HCEC 1CT (cell line): ENCODE measurements at regions not wholly inside any gene's neighbourhood (a gene's known extent, or its start where the extent isn't known, plus 50 kb on each side); places are given as distances from the start of the nearest gene placed in this dataset.

ENCODE experiments used
- DNase-seq: peaks from one replicate; pipeline ENCODE4 v3.0.0-alpha.2; 2017

DNA sequence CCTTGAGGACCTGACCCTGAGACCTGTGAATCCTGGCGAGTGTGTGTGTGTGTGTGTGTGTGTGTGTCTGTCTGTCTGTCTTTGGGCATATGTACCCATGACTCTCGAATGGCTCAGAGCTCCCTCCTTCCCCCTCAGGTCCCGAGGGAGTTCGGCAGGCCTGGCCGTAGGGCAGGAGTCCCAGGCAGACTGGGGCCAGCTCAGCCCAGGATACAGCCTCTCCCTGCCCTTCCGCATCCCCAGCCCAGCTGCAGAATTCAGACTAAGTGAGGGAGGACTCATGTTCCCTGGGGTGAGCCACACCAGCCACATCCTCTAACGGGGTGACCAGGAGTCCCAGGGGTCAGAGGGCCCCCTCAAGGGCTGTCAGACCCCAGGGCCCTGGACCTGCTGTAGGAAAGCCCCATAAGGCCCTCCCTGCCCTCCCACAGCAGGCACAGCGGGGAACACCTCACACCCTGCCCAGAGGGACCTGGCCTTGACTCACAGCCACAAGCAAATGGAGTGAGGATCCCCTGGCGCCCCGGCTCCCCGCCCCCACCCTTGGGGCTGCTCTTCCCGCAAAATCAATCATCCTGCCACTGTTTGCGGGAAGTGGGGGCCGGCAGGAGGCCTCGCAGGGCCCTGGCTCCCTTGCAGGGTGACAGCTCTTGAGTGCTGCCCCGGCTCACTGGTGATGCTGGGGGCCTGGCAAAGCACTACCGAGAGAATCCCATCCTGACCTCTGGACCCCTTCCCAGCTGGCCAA is 101.7 kb upstream of the CASZ1 start:
- DNase-seq = no peak

DNA sequence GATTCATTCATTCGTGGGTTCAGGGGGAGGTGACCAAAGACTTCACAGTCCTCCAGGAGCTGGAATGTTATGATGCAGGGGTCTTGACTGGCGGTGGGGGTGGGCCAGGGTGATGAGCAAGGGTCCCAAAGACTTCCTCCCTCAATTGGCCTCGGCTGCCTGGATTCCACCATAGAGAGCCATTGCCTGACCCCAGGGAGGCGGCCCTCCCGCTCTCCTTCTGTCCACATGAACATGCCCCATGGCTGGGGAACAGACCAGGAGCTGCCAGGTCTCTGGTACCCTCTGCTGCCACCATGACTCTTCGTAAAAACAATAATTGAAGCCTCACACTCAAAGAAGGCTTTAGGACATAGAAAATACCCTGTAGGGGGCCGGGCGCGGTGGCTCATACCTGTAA is 102.5 kb upstream of the CASZ1 start:
- no peak for DNase-seq

DNA sequence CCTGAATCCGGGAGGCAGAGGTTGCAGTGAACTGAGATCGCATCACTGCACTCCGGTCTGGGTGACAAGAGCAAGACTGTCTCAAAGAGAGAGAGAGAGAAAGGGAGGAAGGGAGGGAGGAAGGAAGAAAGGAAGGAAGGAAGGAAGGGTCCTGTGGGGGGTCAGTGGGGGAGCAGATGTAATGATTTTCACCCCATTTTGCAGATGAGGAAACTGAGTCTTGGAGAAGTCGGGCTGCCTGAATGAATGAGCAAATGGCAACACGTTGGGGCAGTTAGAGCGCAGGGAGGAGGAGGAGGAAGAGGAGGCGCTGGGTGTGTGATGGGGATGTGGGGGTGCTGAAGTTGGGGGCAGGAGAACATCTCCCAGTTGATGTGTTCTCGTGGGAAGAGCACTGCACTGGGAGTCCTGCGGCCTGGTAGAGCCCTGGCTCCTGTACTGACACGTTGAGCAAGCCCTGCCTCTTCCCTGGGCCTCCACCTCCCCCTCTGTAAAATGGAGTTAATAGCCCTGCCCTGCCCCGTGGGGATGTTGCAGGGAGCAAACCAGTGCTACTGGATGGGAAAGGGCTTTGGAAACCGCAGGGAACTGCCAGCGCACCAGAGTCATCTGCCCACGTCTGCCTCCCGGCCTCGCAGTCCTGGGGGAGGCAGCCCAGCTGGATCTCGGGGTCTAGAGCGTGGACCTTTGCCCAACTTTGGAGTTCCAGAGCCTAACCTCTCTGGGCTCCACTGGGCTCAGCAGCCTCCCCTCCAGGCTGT is 103.2 kb upstream of the CASZ1 start:
- no peak for DNase-seq

DNA sequence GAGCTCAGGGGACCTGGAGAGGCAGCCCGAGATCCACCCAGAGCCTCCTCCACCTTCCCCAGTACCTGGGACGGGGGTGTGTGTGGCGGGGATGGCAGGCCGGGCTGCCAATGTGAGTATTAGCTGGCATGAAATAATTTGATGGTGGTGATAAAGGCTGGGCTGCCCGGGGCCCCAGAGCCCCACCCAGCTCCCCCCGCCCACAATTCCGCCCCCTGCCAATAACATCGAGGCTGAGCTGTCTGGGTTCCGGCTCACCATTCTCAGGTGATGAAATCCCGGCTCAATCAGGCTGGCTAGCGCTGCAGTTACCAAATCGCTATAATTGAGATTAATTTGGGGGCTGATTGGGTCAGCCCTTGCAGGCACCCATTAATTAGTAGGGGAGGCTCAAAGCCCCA is 103.8 kb upstream of the CASZ1 start:
- DNase-seq = no peak

DNA sequence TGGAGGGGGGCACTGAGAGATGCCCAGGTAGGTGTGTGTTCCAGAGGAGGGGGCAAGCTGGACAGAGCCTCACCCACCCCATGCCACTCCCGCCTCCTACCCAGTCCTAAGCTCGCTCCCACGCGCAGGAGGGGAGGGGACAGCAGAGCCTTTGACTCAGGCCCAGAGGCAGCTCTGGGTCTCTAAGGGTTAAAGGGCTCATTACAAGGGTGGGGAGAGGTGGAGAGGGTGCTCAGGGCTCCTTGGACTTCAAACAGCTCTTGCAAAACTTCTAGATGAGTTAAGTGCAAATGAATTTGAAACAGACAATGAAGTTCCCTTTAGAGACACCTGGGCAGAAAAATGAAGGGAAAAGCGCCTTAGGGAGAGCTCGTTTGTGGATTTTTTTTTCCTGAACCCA is 104.2 kb upstream of the CASZ1 start:
- DNase-seq = no peak

DNA sequence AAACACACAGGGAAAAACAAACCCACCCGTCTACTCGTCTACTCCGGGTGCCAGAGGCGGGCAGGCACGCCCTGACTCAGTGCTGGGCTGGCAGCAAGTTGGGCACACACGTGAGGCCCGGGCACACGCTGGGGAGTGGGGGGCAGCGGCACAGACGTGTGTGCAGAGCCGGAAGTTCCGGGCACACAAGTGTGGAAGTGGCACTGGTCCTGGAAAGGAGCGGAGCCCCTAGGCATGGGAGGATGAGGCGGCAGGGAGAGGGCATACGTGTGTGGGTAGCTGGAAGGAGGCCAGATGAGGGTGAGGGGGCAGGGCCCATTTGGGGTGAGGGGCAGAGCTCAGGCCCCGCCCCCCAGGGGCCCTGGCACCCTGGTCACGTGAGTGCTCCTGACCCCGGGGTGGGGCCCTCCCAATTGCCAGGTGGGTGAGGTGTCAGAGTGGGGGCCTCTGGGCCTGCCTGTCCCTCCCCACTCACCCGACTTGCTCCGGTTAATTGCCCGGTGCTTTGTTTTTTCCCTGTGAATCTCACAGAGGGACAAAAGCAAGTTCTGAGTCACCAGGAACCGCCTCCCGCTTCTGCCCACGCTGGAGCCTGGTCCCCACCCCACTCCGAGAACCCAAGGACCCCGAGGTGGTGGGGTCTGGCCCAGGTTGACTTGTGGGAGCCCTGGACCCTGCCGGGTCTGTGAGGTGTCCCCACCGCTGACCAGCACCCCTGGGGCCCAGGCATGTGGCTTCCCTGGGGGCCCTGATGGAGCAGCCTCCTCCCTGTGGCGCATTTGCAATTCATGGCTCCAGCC is 104.8 kb upstream of the CASZ1 start:
- DNase-seq = no peak

DNA sequence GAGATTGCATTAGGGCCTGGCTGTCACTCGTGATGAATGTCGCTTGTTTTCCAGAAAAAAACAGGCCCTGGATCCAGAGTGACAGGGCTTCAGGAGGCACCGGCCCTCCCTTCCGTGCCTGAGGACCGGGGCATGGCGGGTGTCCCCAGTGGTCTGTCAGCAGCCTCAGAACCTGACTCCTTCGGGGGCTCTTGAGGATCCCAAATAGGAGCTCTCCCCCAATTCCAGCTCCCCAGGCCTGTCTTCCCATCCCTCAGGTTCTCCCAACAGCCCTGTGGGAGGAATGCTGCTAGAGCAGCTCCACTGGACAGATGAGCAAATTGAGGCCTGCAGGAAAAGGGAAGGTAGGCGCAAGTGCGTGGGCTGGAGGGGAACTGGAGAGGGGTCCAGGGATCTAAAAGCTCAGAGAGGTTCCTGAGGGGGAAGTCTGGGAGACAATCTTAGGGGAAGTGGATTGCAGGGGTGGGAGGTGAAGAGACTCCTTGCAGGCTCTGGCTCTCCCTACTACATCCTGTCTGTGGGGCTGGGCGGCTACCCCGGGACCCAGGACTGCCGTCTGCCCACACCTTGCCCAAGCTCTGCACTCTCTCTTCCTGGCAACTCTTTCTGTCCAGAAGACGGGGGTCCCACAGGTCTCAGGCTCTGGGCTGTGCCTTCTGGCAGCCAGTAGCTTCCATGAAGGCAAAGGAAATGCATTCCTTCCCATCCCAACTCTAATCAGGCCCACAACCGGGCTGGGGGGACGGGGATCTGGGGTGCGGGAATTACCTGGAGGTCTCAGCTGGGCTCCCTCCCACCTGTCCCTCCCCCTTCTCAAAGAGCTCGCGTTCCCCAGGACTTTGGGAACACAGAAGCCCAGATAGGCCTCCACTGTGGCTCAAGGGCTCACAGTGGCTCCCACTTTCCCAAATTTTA is 105.7 kb upstream of the CASZ1 start:
- DNase-seq = no peak

DNA sequence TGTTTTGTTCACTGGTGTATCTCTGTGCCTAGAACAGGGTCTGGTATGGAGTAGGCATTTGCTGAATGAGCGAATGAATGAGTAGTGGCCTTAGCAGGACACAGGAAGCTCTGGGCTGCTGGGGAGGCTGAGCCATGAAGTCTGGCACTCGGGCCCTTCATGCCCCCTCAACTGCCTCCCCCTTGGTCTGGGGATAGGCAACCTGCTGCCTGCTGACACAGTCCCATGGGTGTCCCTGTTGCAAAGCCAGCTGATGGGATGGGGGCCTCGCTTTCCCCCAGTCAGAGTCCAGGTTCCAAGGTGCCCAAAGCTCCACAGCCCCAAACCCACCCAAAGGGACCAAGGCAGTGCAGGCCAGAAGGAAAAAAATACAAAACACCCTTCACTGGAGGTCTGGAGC is 107.0 kb upstream of the CASZ1 start:
- DNase-seq = no peak

DNA sequence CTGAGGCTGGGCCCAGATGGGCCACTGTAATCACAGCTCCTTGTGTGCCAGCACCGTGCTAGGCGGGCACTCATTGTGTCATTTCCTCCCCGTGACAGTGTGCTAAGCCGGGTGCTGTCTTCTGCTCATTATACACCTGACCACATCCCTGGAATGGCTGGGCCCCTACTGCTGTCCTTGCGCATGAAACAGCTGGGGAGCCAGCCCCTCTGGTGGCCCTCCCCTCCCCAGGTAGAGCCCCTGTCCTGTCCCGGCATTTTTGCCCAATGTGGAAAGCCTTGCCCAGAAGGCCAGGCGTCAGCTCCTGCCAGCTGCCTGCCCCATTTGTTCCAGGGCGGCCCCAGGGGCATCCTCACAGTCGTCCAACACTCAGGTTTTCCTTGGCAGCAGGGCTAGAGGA is 107.4 kb upstream of the CASZ1 start:
- no peak for DNase-seq

DNA sequence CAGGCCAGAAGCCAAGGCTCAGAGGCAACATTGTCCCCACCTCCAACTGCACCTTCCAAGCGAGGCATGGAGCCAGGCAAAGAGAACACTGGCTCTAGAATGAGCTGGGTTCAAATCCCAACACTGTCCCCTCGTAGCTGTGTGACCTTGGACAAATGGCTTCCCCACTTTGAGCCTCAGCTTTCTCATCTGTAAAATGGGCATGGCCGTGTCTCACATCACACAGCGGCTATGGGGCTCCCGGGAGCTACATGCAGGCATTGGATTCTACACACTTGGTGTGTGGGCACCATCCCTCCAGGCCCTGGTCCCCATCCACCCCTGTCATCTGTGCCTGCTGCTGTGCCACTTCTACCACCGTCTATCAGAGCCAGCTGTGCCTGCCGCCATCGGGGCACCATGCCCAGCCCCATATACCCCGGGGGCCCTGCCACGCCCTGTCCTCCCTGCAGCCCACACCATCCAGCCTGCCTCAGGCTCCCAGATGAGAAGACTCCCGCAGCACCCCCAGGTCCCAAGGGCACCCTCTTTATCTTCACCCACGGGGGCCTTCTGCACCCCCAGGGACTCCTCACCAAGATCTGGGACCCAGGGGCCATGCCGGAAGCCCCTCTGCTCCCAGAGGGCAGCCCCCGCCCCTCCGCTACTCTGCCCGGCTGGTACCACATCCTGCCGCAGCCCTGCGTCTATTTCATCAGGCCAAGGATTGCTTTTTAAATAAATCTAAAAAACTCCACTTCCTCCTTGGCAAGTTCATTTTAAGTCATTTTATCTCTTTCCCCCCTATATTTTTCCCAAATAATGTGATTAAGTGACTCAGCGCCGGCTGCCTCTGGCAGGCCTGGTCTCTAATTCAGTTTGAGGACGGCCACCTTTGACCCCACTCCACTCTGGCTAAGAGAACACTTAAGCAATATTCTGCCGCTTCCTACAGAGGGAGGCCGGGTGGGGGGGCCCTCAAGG is 107.8 kb upstream of the TARDBP start:
- DNase-seq = no peak

DNA sequence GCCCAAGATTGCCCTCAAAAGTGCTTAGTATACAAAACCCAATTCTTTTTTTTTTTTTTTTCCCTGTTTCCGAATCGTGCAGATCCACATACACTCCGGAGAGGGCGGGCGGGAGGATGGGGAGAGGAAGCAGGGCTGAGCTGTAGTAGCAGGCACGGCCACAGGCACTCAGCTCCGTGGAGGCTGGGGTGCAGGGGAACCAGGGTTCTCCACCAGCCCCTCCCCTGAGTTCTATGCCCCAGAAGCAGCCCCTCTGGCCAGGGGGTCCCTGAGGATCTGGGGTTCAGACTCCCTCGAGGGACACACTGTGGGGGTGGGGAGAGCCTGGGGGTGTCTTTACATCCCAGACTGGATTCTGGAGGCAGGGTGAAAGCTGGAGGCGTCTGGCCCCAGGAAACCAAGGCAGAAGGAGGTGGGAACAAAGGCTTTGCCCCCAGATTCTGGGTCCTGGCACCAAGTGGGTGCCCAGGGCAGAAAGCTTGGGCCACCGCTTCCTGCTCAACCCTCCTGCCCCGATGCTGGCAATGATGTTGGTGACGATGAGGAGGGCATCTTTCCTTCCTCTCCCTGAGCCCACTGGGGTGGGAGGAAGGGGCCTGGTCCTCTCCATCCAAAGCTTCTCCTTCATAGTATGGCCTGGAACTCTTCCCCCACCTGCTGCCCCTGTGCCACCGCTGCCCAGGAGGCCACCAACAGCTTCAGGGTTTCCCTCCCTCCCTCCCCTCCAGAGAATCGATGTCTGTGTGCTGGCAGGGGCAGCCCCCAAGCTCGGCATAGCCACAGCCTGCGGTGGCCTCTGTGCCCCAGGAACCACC is 106.4 kb upstream of the TARDBP start:
- no peak for DNase-seq

DNA sequence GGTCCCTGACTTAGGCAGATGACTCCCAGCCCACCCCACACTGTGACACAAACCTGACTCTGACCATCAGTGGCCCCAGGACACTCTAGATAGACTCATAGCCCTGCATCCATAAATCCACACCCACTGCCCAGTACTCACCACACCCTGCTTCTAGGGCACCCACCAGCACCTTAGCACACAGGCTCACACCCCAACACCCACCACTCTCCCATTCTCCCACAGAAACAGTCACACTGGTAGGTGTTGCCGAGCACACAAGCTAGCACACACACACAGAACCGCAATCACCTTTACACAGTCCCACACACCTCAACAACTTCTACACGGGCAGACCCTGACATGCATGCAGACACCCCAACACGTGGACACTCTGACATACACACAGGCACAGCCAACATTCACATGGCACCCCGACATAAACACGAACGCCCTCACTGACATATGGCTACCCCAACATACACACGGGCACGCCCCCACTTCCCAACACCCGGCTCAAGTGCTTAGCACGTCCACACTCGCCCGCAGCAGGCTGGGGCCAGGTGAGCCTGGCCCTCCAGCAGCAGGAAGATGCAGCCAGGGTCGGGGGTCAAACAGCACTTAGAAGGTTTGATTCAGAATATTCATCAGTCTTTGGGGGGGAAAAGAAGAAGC is 105.5 kb upstream of the TARDBP start:
- DNase-seq = no peak

DNA sequence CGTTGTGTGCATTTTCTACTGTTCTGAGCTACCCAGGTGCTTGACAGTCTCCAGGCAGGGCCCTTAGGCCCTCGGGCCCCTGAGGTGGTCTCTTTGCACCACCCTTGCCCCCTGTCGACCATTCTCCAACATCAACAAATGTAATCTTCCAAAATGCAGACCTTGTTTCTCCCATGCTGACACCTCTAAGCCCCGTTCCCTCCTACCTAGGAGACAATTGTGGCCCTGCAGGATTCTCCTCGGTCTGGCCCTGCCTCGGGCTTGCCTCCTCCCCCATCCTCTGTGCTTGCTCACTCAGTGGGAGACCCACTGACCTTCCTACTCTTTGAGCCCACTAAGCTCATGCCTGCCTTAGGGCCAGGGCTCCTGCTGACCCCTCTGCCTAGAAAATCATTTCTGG is 104.2 kb upstream of the TARDBP start:
- DNase-seq = no peak

DNA sequence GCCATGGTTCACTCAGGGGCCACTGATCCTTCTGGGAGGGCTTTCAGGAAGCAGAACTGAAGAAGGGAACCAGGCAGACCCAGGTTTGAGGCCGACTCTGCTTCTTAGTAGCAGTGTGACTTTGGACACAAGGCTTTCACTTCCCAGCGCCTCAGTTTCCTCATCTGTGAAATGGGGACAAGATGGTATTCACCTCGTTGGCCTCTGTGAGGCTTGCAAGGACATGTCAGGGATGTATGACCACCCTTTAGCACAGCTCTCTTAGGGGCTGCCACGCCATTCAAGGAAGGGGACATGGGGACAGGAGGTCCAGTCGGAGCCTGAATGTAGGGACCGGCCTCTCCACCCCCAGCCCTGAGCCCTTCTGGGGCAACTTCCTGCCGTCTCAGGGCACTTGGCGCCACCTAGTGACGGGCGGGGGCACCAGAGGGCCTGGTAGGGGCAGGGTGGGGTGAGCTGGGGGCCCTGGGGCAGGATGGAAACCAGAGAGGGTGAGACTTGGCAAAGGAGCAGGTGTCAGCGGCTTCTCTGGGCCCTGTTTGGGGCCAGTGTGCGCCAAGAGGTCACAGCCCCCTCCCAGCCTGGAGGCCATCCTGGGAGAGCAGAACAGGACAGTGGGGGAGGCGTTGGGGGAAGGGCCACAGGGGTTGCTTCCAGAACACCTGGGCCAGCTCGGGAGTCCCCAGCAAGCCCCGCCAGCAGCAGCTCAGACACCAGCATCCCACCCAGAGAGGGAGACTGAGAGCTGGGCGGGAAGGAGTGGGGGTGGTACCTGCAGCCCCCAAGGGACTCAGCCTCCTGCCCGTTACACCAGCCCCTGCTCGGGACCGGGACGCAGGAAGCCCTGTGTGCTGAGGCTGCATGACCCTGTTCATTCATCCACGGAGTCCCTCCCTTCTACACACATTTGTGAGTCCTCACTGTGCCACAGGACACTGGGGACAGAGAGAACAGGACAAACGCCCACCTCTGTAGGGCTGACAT is 102.5 kb upstream of the TARDBP start:
- no peak for DNase-seq

DNA sequence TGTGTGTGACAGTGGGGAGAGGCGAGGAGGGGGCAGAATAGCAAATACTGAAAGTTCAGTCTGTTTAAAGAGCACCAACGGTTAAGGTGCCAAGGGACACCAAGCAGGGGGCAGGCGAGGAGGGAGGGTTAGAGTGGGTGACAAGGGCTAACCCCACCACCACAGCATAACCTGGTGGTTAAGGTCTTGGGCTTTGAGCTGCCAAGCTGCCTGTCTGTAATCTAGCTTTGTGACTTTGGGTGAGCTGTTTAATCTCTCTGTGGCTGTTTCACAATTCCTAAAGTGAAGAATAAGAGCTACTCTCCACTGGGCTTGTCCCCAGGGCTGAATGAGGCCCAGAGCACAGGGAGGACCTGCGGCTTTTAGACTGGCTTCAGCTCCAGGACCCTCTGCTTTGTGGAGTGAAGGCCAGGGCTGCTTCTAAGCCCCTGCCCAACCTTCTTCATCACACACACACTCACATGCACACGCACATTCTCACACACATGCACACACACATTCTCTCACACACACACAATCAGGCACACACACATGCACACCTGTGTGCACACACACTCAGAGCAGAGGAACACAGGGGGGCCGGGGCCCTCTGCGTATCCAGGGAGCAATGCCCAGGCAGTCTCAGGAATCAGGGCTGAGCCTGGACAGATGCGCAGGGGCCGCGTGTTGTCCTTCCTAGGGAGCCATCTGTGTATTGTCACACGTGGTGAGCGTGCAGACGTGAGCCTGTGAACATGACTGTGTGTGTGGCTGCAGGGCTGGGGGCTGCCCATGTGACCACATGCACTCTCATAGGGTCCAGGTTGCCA is 101.6 kb upstream of the TARDBP start:
- no peak for DNase-seq

DNA sequence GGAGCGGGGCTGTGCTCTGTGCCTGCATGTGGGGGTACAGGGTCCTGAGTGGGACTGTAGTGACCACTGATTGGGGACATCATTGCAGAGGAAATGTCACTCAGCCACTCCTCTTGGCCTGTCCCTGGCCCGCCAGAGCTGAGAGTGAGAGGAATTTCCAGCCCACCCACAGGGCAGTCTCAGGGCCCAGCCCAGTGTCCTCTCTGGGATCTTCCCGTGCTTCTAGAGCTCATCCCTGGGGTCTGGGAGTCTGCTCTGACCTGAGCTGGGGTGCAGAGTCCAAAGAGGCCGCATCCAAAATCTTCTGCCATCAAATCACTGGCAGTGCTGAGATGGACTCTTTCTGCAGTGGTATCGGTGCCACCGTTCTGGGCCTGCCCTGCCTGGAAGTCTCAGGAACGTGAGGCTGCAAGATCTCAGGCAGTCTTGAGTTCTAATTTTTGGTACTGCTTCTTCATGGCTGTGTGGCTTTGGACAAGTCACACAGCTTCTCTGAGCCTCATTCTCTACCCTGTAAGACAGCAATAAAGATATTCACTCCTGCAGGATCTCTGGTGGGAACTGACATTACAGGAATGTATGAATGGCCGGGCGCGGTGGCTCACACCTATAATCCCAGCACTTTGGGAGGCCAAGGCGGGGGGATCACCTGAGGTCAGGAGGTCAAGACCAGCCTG is 100.8 kb upstream of the TARDBP start:
- DNase-seq = no peak

DNA sequence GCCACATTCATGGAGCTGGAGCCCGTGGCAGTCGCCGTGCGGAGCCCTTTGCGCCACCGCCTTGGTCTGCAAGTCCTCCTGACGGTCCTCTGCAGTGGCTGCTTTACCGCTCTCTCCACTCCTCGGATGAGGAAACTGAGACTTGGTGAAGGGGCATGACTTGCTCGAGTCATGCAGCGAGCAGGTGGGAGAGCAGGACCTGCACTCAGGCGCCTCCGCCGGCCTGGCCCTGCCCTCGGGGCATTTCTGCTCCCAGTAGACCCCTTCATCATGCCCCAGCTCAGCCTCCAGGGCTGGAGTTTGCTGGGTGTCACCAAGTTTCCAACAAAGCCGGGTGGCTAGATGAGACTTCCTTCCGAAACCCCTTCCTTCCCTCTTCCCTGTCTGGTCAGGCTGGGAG is 100.0 kb upstream of the TARDBP start:
- DNase-seq = no peak
